LNCAP (cell line): ENCODE measurements at regions not wholly inside any gene's neighbourhood (a gene's known extent, or its start where the extent isn't known, plus 50 kb on each side); places are given as distances from the start of the nearest gene placed in this dataset.

Source experiments
- TF ChIP-seq, protein P1 (sequence below): fragments of 450-650 bp; IDR thresholded peaks from 2 replicates; pipeline ENCODE4 v1.5.1; 2017; ENCODE audit warnings: mild to moderate bottlenecking

- TF ChIP-seq, protein P1, sequence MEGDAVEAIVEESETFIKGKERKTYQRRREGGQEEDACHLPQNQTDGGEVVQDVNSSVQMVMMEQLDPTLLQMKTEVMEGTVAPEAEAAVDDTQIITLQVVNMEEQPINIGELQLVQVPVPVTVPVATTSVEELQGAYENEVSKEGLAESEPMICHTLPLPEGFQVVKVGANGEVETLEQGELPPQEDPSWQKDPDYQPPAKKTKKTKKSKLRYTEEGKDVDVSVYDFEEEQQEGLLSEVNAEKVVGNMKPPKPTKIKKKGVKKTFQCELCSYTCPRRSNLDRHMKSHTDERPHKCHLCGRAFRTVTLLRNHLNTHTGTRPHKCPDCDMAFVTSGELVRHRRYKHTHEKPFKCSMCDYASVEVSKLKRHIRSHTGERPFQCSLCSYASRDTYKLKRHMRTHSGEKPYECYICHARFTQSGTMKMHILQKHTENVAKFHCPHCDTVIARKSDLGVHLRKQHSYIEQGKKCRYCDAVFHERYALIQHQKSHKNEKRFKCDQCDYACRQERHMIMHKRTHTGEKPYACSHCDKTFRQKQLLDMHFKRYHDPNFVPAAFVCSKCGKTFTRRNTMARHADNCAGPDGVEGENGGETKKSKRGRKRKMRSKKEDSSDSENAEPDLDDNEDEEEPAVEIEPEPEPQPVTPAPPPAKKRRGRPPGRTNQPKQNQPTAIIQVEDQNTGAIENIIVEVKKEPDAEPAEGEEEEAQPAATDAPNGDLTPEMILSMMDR, result no peak
Measured at GRCh38 chr2:59150217-59150849, 909.2 kb upstream of the FANCL start.

DNA sequence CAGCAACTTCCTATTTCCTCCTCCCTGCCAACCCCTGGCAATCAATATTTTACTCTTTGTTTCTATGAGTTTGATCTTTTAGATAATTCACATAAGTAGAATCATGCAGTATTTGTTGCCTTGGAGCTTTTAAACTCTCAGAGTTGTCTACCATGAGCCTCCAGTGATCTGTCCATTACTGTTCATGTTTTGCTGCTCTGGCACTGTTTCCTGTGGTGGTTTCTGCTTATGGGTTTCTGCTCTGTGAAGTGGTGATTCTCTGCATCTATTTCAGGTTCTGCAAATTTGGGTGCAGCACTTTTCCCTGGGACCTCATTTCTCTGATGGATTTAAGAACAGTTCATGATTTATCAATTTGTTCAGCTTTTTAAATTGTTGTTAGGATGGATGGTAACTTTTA lies 908.1 kb upstream of the FANCL start:
- TF ChIP-seq, protein P1, result no peak

DNA sequence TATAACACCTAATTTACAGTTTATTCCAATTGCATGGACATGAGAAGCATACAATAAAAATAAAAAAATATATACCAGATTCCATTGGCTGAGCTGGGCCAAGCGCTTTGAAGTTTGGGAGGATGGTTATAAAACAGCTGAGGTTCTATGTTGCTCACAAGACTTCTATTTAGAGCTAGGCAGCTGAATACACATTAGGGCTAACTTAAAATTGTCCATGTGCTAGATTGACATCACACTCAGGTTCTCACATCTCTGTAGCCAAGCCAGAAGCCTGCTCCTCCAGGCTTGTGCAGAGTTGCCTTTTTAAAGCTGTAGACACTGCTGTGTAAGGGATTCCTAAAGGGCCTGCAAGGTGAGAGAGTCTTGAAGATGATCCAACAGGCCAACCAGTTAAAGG lies 871.1 kb upstream of the FANCL start:
- TF ChIP-seq, protein P1, result no peak

DNA sequence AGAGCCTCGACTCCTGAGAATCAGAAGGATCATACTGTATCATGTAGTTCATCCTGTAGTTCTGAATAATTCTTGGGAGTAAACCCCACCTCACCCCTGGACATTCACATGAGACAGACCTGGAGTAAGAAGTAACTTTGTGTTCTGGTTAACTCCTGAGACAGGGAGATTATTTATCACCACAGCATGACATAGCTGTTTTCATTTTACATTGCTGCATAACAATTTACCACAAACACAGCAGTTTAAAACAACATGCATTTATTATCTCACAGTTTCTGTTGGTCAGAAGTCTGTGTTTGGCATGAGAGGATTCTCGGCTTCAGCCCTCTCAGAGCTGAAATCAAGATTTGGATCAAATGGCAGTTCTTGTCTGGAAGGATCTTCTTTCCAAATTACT lies 855.8 kb upstream of the FANCL start:
- TF ChIP-seq, protein P1, result no peak

DNA sequence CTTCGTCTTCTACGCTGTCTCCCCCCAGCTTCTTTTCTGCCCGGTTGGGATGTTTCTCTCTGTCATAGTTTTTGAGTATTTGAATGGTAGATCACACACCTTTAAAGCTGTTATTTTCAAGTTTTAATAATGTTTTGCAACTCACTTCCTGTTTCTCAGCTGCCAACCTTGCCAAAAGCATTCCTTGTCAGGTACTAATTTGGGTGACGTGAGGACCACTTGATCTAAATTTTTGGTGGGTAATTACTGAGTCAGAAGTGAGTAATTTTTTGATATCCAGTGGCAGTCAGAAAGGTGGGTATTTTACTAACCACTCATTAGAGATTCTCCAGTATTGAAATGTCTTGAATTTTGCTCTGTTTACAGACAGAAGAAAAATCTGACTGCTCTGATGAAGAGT lies 852.4 kb upstream of the FANCL start:
- TF ChIP-seq, protein P1, result no peak

DNA sequence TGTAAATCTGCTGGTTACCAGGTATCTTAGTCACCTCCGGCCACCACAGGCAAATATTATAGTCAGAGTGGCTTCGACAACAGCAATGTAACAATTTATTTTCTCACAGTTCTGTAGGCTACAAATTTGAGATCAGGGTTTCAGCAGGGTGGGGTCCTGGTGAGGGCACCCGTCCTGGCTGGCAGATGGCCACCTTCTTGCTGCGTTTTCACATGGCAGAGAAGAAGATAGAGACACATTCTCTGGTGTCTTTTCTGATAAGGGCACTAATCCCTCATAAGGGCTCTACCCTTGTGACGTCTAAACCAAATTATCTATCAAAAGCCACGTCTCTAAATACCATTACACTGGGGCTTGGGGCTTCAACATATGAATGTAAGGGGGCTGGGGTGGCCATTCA lies 843.2 kb upstream of the FANCL start:
- TF ChIP-seq, protein P1, result no peak

DNA sequence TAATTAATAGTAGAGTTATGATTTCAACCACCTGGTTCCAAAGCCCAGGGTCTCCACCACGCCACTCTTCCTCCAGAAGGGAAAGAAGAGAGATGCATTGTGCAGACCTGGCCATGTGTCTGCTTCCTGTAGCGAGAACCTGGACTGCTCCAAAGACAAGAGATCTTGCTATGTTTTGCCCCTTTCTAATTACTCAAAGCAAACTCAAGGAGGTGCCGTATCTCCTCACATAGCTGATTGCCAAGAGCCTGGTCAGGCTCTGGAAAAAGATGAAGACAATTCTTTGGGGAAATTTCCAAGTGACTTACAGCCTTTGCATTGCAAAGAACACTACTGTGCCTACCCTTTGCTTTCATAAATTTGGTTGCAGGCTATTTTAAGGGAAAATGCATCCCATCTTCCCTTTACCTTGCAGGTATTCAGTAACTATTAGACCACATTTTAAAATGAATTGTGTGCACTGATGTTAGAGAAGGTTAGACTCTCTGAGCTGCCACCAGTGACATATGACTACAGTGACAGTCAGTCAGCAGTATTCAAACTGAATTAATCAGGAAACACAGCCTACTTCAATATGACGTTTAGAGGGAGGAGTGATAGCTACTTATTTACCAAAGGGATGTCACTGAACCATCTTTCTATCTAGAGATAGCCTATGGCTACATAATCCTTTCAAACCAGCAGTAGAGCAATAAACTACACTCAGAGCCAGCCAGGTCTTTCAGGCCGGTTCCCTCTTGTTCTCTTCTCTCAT lies 842.1 kb upstream of the FANCL start:
- TF ChIP-seq, protein P1, result no peak
